ENCODE measurements at regions not wholly inside any gene's neighbourhood (a gene's known extent, or its start where the extent isn't known, plus 50 kb on each side); places are given as distances from the start of the nearest gene placed in this dataset.

DNA sequence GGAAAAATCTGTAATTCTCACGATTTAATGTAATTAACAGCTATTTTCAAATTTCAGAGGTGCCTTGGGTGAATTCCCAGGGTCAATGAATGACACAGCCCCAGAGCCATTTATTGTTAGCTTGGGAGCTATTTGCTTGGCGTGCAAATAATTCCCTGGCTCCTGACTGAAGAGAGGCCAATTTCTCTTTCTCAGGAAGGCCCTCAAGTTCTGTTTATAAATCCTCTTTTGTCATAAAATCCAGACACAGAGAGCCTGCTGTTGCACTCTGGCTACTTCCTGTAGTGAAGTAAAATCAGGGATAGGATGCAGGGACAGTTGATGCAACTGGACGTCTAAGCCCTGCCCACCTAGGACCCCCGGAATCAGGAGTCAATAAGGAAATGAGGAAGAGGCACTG lies 154.3 kb downstream of the TMX1 start:
- Mint-ChIP-seq H3K27ac (no peak overlapping the region), H3K36me3 (ENCODE audit: low read depth) (no peaks in the 10 kb centered on the region), H3K4me1 (no peaks in the 10 kb centered on the region), H3K27me3 (peaks cover 10% of the 10 kb centered on the region), H3K9me3 (no peaks in the 10 kb centered on the region), H3K4me3 (no peak overlapping the region)
- DNase-seq: no peak
- ChIA-PET POLR2A (no interaction called here), CTCF (no interaction called here)

DNA sequence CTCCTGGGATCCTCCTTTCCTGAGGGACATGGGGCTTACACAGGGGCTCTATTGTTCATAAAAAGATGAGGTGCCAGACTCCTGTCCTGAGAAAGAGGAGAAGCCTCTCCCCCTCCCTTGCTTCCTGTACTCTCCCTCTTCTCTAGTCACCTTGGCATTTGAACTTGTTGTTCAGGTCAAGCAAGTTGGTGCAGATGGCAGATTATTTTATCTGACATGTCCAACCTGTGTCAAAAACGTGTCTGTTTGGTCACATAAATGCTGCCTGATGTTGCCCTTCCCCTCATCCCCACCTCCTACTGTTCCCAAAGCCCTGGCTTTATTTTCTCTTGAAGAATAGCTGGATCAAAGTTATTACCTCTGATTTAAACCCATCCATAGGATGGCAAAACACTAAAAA lies 154.8 kb downstream of the TMX1 start:
- H3K36me3 Mint-ChIP-seq (ENCODE audit: low read depth): no peaks in the 10 kb centered on the region
- no peak overlapping the region for H3K27ac Mint-ChIP-seq
- peaks cover 10% of the 10 kb centered on the region for H3K27me3 Mint-ChIP-seq
- CTCF ChIA-PET: no interaction called here
- H3K9me3 Mint-ChIP-seq: no peaks in the 10 kb centered on the region
- H3K4me1 Mint-ChIP-seq: no peaks in the 10 kb centered on the region
- POLR2A ChIA-PET: no interaction called here
- H3K4me3 Mint-ChIP-seq: no peak overlapping the region
- DNase-seq: no peak

DNA sequence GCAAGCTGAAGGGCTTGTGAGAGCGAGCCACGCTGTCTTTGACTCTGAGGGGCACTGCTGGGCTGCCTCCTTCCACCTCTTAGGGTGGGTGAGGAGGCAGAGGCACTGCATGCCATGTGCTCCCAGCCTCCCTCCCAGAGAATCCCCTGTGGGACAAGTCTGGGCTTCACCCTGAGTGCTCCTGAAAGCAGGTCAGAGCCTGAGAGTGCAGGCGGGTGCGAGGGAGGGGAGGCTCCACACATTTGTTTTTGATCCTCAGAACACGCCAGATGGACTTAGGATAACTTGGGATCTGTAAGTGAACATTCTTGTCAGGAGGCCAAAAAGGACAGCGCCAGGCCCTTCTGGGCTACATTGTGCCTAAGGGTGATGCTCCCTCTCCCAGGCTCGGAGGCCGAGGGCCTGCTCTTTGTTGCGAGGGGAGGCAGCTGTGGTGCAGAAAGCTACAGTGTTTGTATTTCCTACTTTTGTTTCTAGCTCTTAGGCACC lies 155.4 kb downstream of the TMX1 start:
- H3K9me3 Mint-ChIP-seq: no peaks in the 10 kb centered on the region
- no peaks in the 10 kb centered on the region for H3K4me1 Mint-ChIP-seq
- POLR2A ChIA-PET: no interaction called here
- no peak for DNase-seq
- no peaks in the 10 kb centered on the region for H3K36me3 Mint-ChIP-seq (ENCODE audit: low read depth)
- H3K27ac Mint-ChIP-seq: no peak overlapping the region
- H3K27me3 Mint-ChIP-seq: peaks cover 12% of the 10 kb centered on the region
- CTCF ChIA-PET: no interaction called here
- no peak overlapping the region for H3K4me3 Mint-ChIP-seq

DNA sequence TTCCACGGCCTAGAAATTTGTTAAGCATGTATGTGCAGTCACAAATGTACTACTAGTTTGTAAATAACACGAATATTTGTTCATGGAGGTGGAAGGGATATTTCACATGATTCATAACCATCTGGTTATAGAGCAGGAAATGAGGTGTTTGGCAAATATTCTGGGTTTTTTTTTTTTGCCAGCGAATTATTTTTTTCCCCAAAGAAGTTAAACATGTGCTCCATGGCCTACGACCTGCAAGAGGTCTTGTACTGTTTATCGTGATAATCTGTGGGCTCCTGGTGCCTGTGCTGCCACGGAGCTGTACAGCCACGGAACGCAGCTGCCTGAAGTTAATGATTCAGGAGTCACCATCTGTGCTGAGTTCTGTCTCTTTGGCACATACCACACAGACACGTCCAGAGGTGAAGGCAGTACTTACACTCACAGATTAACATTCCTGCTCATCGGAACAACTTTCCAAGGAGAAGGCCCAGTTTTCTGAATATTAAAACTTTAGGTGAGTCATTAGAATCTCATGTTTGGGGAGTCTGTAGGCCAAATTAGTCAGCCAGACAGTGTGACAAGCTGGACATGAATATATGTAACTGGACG lies 156.3 kb downstream of the TMX1 start:
- Mint-ChIP-seq H3K36me3 (ENCODE audit: low read depth) (no peaks in the 10 kb centered on the region), H3K4me1 (no peaks in the 10 kb centered on the region), H3K27ac (no peak overlapping the region), H3K27me3 (peaks cover 12% of the 10 kb centered on the region), H3K4me3 (no peak overlapping the region), H3K9me3 (no peaks in the 10 kb centered on the region)
- ChIA-PET POLR2A (no interaction called here), CTCF (no interaction called here)
- no peak for DNase-seq

DNA sequence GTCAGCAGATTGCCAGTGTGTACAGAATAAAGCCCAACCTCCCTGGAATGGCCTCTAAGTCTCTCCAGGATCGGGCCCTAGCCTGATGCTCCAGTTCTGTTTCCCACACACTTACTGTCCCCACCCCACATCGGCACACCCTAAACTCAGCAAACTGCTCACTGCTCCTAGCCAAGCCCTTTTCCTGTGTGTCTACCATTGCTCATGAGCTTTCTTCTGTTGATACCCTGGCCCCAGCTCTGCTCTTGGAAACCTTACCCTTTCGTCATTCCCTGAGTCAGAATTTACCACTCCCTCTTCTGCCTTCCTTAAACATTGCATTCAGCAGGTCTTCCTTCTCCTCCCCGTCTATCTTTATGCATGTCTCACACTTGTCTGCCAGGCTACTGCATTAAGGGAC lies 158.9 kb downstream of the TMX1 start:
- ChIA-PET CTCF (no interaction called here), POLR2A (no interaction called here)
- DNase-seq: no peak
- Mint-ChIP-seq H3K4me3 (no peak overlapping the region), H3K4me1 (no peaks in the 10 kb centered on the region), H3K27me3 (peaks cover 12% of the 10 kb centered on the region), H3K9me3 (no peaks in the 10 kb centered on the region), H3K36me3 (ENCODE audit: low read depth) (no peaks in the 10 kb centered on the region), H3K27ac (no peak overlapping the region)

DNA sequence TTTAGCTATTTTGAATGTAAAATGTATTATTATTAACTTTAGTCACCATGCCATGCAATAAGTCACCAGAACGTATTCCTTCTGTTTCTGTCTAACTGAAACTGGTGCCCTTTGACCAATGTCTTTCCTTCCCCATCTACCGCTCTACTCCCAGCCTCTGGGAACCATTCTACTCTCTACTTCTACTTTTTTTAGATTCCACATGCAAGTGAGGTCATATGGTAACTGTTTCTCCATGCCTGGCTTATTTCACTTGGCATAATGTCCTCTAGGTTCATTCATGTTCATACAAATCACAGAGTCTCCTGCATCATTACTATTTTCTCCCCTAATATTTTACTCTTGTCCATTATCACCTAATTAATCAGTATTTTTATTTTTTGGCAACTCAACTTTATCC lies 160.1 kb downstream of the TMX1 start:
- no peaks in the 10 kb centered on the region for H3K9me3 Mint-ChIP-seq
- H3K4me3 Mint-ChIP-seq: no peak overlapping the region
- CTCF ChIA-PET: no interaction called here
- H3K4me1 Mint-ChIP-seq: no peaks in the 10 kb centered on the region
- peaks cover 12% of the 10 kb centered on the region for H3K27me3 Mint-ChIP-seq
- no peaks in the 10 kb centered on the region for H3K36me3 Mint-ChIP-seq (ENCODE audit: low read depth)
- no peak overlapping the region for H3K27ac Mint-ChIP-seq
- no peak for DNase-seq
- POLR2A ChIA-PET: no interaction called here

DNA sequence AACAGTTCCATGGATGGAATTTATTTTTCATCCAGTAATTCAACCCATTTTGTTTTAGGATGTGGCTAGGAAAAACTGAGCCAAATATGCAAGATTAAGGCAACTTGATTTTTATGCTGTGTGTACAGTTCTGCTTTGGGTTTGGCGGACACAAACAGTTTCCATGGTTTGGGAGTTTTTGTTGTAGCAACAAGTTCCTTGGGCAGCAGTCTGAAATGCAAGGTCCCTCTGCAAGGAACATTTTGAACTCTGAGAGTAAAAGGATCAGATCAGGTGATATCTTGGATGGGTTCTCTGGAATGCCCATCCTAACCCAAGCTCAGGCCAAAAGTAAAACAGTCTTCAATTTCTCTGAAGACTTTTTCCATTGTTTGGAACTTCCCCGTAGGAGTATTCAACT lies 161.2 kb downstream of the TMX1 start:
- Mint-ChIP-seq H3K27me3 (peaks cover 17% of the 10 kb centered on the region), H3K4me3 (no peak overlapping the region), H3K27ac (no peak overlapping the region), H3K36me3 (ENCODE audit: low read depth) (no peaks in the 10 kb centered on the region), H3K9me3 (no peaks in the 10 kb centered on the region), H3K4me1 (no peaks in the 10 kb centered on the region)
- no peak for DNase-seq
- ChIA-PET CTCF (no interaction called here), POLR2A (no interaction called here)

DNA sequence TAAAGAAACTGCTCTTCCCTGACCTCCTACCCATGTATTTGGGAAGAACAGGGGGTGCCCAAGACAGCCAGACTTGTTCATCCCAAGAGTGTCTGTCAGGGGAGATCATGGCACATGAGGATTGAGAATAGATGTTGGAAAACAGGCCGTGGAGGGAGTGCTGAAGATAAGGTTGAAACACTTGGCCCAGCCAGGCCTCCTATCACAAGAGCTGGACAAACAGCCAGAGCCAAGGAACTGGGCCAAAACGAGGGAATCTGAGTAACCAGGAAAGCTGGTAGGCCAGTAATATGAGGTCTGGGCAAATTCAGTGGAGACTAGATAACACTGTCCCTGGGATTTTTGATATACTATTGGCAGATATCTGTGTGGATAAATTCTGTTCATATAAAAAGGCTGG lies 161.7 kb downstream of the TMX1 start:
- peaks cover 17% of the 10 kb centered on the region for H3K27me3 Mint-ChIP-seq
- H3K36me3 Mint-ChIP-seq (ENCODE audit: low read depth): no peaks in the 10 kb centered on the region
- POLR2A ChIA-PET: no interaction called here
- no peaks in the 10 kb centered on the region for H3K9me3 Mint-ChIP-seq
- H3K4me3 Mint-ChIP-seq: no peak overlapping the region
- CTCF ChIA-PET: no interaction called here
- H3K4me1 Mint-ChIP-seq: no peaks in the 10 kb centered on the region
- DNase-seq: no peak
- no peak overlapping the region for H3K27ac Mint-ChIP-seq

DNA sequence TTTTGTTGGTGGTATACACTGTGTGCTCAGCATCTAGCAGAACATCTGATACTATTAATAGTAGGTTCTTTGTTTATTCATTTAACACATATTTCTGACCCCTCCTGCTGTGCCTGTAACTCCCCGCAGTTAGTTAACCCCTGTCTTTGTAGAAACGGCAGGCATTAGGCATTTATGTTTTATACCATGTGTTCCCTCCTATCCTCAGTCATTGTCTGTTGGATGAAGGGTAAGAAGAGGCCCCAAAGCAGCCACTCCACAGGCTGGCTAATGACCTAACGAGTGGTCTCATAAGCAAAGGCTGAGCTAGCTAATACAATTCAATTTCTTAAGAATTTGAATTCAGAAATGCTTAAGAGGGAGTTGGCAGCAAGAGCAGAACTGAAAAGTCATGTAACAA lies 170.8 kb downstream of the TMX1 start:
- Mint-ChIP-seq H3K4me3 (no peak overlapping the region), H3K27ac (no peak overlapping the region), H3K9me3 (peaks cover 5% of the 10 kb centered on the region), H3K36me3 (ENCODE audit: low read depth) (no peaks in the 10 kb centered on the region), H3K27me3 (peaks cover 9% of the 10 kb centered on the region), H3K4me1 (no peaks in the 10 kb centered on the region)
- ChIA-PET CTCF (no interaction called here), POLR2A (no interaction called here)
- DNase-seq: no peak

DNA sequence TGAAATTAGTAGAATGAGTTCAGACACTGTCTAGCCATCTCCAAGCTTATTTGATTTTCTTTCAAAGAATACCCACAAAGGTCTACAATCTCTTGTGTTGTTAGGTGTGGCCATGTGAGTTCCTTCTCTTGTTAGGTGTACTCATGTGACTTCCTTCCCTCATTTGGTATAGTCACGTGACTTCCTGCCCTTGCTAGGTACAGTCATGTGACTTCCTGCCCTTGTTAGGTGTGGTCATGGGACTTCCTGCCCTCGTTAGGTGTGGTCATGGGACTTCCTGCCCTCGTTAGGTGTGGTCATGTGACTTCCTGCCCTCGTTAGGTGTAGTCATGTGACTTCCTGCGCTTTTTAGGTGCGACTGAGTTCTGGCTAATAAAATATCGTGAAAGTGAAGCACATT lies 179.6 kb downstream of the TMX1 start:
- peaks cover 18% of the 10 kb centered on the region for H3K9me3 Mint-ChIP-seq
- ChIA-PET CTCF (interaction anchor here (0.6 kb wide), 1 partner anchor 1487 kb away, joined by 3 read pairs; no protein-coding TSS in a partner anchor), POLR2A (no interaction called here)
- no peak overlapping the region for H3K4me3 Mint-ChIP-seq
- peak overlapping the region; percentile 86 for H3K27ac Mint-ChIP-seq
- H3K27me3 Mint-ChIP-seq: peaks cover 7% of the 10 kb centered on the region
- H3K36me3 Mint-ChIP-seq (ENCODE audit: low read depth): peaks cover 16% of the 10 kb centered on the region
- peak; percentile 58 for DNase-seq
- H3K4me1 Mint-ChIP-seq: peaks cover 14% of the 10 kb centered on the region

DNA sequence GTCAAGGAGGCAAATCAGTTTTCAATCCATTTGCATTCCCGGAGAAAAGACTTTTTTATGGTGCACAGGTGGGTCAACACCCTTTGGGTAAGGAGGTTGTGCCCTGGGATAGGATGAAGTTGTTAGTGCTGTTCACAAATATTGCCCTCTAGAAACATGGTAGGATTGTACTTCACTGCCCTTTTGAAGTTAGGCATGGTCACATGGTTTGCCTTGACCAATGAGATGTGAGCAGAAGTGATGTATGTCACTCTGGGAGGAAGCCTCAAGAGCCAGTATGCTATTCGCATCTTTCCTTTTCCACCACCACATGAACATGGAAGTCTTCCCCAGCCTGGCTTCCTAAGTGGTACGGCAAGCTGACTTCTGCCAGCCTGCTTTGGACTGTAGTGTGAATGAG lies 182.7 kb downstream of the TMX1 start:
- no peak for DNase-seq
- CTCF ChIA-PET: no interaction called here
- Mint-ChIP-seq H3K4me1 (peaks cover 14% of the 10 kb centered on the region), H3K27ac (no peak overlapping the region), H3K36me3 (ENCODE audit: low read depth) (peaks cover 16% of the 10 kb centered on the region), H3K27me3 (peaks cover 2% of the 10 kb centered on the region), H3K4me3 (no peak overlapping the region), H3K9me3 (peaks cover 11% of the 10 kb centered on the region)
- POLR2A ChIA-PET: no interaction called here

DNA sequence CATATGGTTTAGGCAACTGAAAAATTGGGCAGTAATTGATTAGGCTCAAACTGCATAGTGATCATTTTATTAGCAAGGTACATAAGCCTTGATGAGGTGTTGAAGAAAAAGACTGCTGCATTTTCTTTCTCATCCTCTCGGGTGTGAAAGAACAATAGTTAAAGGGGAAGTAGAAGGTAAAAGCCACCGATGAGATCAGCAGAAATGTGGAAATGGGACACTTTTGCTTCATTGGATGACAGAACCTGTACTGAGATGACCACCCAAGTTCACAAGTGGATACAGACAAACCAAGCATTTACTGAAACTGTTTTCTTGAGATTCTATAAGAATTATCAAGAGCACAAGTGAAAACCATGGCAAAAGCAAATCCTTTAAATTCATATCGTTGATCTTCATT lies 184.0 kb downstream of the TMX1 start:
- DNase-seq: no peak
- Mint-ChIP-seq H3K27ac (no peak overlapping the region), H3K36me3 (ENCODE audit: low read depth) (peaks cover 16% of the 10 kb centered on the region), H3K27me3 (peaks cover 2% of the 10 kb centered on the region), H3K4me1 (peaks cover 14% of the 10 kb centered on the region), H3K4me3 (no peak overlapping the region), H3K9me3 (peaks cover 11% of the 10 kb centered on the region)
- POLR2A ChIA-PET: no interaction called here
- CTCF ChIA-PET: no interaction called here

DNA sequence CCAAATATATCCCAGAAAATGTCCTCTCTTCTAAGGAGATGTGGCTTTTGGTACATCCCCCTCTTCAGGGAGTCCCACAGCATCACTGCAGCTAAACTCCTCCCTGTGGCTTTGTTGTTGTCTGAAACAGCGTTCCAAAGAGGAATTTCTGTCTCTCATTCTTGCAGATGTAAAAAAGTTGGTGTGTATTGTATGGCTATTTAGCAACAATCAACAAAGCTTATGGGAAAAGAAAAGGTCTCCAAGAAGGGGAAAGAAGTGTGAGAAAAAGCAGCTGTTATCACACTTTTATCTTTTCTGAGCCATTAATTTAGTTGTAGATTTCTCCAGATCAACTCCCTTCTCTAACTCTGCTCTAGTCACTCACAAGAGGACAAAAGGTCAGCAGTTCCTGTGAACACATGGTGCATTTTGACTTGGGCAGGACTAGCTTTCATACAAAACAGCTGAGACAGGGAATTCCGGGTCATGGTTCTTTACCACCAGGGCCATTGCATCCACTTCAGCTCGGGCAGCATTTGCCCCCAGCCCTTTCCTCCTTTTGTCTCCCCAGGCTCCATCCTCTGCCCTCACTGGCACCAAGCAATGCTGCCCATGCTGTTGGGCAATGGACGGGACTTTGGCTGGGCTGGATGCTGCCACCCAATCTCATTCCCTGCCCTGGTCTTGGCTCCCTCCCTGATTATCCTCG lies 184.7 kb downstream of the TMX1 start:
- no peak for DNase-seq
- Mint-ChIP-seq H3K9me3 (peaks cover 11% of the 10 kb centered on the region), H3K27ac (no peak overlapping the region), H3K4me1 (peaks cover 8% of the 10 kb centered on the region), H3K27me3 (peaks cover 2% of the 10 kb centered on the region), H3K36me3 (ENCODE audit: low read depth) (peaks cover 11% of the 10 kb centered on the region), H3K4me3 (no peak overlapping the region)
- CTCF ChIA-PET: no interaction called here
- POLR2A ChIA-PET: no interaction called here

DNA sequence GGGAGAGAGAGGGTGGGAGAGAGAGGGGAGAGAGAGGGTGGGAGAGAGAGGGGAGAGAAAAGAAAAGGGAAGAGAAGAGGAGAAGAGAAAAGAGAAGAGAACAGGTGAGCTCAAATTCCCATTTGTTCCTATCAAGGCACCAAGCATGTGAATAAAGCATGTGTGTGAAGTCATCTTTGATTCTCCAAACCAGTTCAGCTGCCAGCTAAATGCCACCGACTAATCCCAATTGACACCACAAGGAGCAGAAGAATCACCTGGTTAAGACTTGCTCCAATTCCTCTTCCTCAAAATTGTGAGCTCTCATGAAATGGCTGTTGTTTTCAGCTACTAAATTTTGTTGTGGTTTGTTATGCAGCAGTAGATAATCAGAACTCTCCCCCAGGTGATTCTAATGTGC lies 188.9 kb downstream of the TMX1 start:
- POLR2A ChIA-PET: no interaction called here
- CTCF ChIA-PET: interaction anchor here (1.2 kb wide), 1 partner anchor 17 kb away, joined by 3 read pairs; no protein-coding TSS in a partner anchor
- no peak for DNase-seq
- H3K27me3 Mint-ChIP-seq: peaks cover 15% of the 10 kb centered on the region
- no peaks in the 10 kb centered on the region for H3K4me1 Mint-ChIP-seq
- no peaks in the 10 kb centered on the region for H3K9me3 Mint-ChIP-seq
- no peaks in the 10 kb centered on the region for H3K36me3 Mint-ChIP-seq (ENCODE audit: low read depth)
- no peak overlapping the region for H3K4me3 Mint-ChIP-seq
- no peak overlapping the region for H3K27ac Mint-ChIP-seq

Data from activated CD4-positive, alpha-beta T cell treated with anti-CD3 and anti-CD28 coated beads, Interleukin-2, amount 10 ng/mL, durations not matched to agents 7 days and 5 days (primary cell).